Gastrocnemius medialis (tissue), 4 donors: ENCODE measurements at regions not wholly inside any gene's neighbourhood (a gene's known extent, or its start where the extent isn't known, plus 50 kb on each side); places are given as distances from the start of the nearest gene placed in this dataset.

Source experiments
- ATAC-seq, 2 donors: fragments of 150-250 bp; one replicate each; pipeline ENCODE4 v1.9.1; 2016
- DNase-seq, 2 donors: peaks; one replicate each; pipeline ENCODE4 v3.0.0-alpha.2; 2019
- H3K27ac ChIP-seq, 4 donors: fragments of 200-600 bp; sonication (generic); 1 replicate in 1 of 4; 2 replicates in 3 of 4; pipeline ENCODE4 v1.5.1; 2016 to 2018; ENCODE audit warnings: mild to moderate bottlenecking in 2 of 4, moderate library complexity in 1 of 4
- H3K27me3 ChIP-seq, 3 donors: fragments of 200-600 bp; sonication (generic) in 2 of 3; 1 replicate in 1 of 3; 2 replicates in 2 of 3; pipeline versions ENCODE4 v1.5.1 to v1.6.0; 2016 to 2019; ENCODE audit warnings: mild to moderate bottlenecking in 1 of 3, moderate library complexity in 1 of 3
- H3K36me3 ChIP-seq, 2 donors: fragments of 200-600 bp; sonication (generic) in 1 of 2; one replicate each; pipeline ENCODE4 v1.5.1; 2017 to 2018
- H3K4me1 ChIP-seq, 2 donors: fragments of 200-600 bp; sonication (generic) in 1 of 2; one replicate each; pipeline ENCODE4 v1.5.1; 2016 to 2017; ENCODE audit warnings: mild to moderate bottlenecking in 2 of 2
- H3K4me3 ChIP-seq, 4 donors: fragments of 200-600 bp; sonication (generic) in 3 of 4; 1 replicate in 1 of 4; 2 replicates in 3 of 4; pipeline ENCODE4 v1.5.1; 2016 to 2019; ENCODE audit warnings: mild to moderate bottlenecking in 2 of 4
- H3K9me3 ChIP-seq, 3 donors: fragments of 200-600 bp; sonication (generic) in 2 of 3; 1 replicate in 1 of 3; 2 replicates in 2 of 3; pipeline ENCODE4 v1.5.1; 2016 to 2019
- POLR2A ChIP-seq, 2 donors: fragments of 450-650 bp; IDR thresholded peaks; one replicate each; pipeline ENCODE4 v1.6.1; 2017; ENCODE audit warnings: antibody characterized with exemption in 2 of 2, mild to moderate bottlenecking in 2 of 2, moderate library complexity in 2 of 2
- in situ Hi-C, 4 donors: fragments of 200-750 bp; cut with MboI; loops; one replicate each; pipeline versions ENCODE4 v1.15.0 to v1.8.0; 2017; ENCODE audit warnings: low sequenced_read_pairs in 4 of 4
- intact Hi-C: fragments of 100-400 bp; cut with DNase I; formaldehyde crosslinking; loops from one replicate; pipeline ENCODE4 v1.15.1; 2023; ENCODE audit warnings: low total_unique reads
- TF ChIP-seq, protein P1 (sequence below), 5 experiments: fragments of 450-650 bp in 3 of 5; fragments of 200-600 bp in 2 of 5; sonication (generic) in 2 of 5; IDR thresholded peaks in 4 of 5; conservative IDR thresholded peaks in 1 of 5; 1 replicate in 4 of 5; 2 replicates in 1 of 5; pipeline ENCODE4 v1.5.1; 2016 to 2019; ENCODE audit warnings: antibody characterized with exemption in 5 of 5, mild to moderate bottlenecking in 3 of 5, moderate library complexity in 3 of 5

DNA sequence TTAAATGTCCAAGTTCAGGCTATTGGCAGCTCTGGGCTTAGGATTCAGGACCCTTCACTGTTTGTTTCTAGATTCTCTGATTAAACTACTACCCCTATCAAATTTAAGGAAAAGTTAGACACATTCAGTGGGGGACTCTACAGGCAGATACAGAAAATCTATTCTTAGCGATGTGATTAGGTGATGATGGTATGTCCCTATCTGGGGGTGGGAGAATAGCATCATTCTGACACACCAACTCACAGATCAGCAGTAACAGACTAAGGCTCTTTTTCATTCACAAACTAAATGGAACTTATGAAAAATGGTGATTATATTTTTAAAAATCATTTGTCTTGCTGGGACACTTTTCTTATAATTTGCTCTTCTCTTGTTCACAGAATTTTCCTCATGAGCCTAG, 232.9 kb upstream of the CDH2 start:
- no peaks in the 10 kb centered on the region for H3K9me3 ChIP-seq
- in situ Hi-C loops (no loop called here), intact Hi-C loops (no loop called here)
- no peak overlapping the region for H3K4me3 ChIP-seq
- no peaks in the 10 kb centered on the region for H3K36me3 ChIP-seq
- H3K4me1 ChIP-seq: no peaks in the 10 kb centered on the region
- ATAC-seq (no peak), DNase-seq (no peak)
- no peak overlapping the region for H3K27ac ChIP-seq
- H3K27me3 ChIP-seq: no peaks in the 10 kb centered on the region
- TF ChIP-seq POLR2A (IDR thresholded peaks at IDR 0.05): no peak
- TF ChIP-seq, protein P1, sequence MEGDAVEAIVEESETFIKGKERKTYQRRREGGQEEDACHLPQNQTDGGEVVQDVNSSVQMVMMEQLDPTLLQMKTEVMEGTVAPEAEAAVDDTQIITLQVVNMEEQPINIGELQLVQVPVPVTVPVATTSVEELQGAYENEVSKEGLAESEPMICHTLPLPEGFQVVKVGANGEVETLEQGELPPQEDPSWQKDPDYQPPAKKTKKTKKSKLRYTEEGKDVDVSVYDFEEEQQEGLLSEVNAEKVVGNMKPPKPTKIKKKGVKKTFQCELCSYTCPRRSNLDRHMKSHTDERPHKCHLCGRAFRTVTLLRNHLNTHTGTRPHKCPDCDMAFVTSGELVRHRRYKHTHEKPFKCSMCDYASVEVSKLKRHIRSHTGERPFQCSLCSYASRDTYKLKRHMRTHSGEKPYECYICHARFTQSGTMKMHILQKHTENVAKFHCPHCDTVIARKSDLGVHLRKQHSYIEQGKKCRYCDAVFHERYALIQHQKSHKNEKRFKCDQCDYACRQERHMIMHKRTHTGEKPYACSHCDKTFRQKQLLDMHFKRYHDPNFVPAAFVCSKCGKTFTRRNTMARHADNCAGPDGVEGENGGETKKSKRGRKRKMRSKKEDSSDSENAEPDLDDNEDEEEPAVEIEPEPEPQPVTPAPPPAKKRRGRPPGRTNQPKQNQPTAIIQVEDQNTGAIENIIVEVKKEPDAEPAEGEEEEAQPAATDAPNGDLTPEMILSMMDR (IDR thresholded peaks at IDR 0.05 in 4 of 5, conservative IDR thresholded peaks at IDR 0.05 in 1 of 5): no peak

- Histone ChIP-seq H3K27ac (no peak overlapping the region), H3K36me3 (no peaks in the 10 kb centered on the region), H3K4me3 (no peak overlapping the region), H3K27me3 (no peaks in the 10 kb centered on the region), H3K4me1 (no peaks in the 10 kb centered on the region), H3K9me3 (no peaks in the 10 kb centered on the region)
- in situ Hi-C loops (no loop called here), intact Hi-C loops (no loop called here)
- no peak for DNase-seq
- no peak for ATAC-seq
- TF ChIP-seq, protein P1 (IDR thresholded peaks at IDR 0.05 in 4 of 5, conservative IDR thresholded peaks at IDR 0.05 in 1 of 5): no peak
- no peak for TF ChIP-seq POLR2A (IDR thresholded peaks at IDR 0.05)
Measured at GRCh38 chr18:28408528-28408927, 231.6 kb upstream of the CDH2 start.

DNA sequence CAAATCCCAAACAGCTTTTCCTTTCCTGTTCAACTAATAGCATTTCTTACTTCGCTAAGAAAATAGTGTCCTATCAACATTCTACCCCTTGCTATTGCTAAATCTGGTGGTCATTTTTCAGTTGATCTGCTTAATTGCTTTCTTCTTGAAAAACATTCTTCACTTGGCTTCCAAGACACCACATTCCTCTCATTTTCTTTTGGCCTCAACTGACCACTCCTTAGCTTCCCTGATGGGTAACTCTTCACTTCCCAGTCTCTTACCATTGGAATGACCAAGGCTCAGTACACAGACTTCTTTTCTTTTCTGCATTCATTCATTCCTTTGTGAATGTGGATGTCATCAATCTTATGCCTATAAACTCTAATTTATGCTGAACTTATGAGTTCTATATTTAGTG, 230.8 kb upstream of the CDH2 start:
- intact Hi-C loops (no loop called here), in situ Hi-C loops (no loop called here)
- no peak for DNase-seq

GRCh38 chr18:28406533-28406932, 229.6 kb upstream of the CDH2 start:
- TF ChIP-seq POLR2A (IDR thresholded peaks at IDR 0.05): no peak
- Histone ChIP-seq H3K36me3 (no peaks in the 10 kb centered on the region), H3K9me3 (no peaks in the 10 kb centered on the region), H3K4me3 (no peak overlapping the region), H3K4me1 (no peaks in the 10 kb centered on the region), H3K27ac (no peak overlapping the region), H3K27me3 (no peaks in the 10 kb centered on the region)
- intact Hi-C loops: no loop called here
- no peak for DNase-seq
- ATAC-seq: no peak
- in situ Hi-C loops: no loop called here

More for the DNA sequence above, 230.8 kb upstream of the CDH2 start:
- no peaks in the 10 kb centered on the region for H3K27me3 ChIP-seq
- H3K4me3 ChIP-seq: no peak overlapping the region
- no peaks in the 10 kb centered on the region for H3K9me3 ChIP-seq
- TF ChIP-seq, protein P1 (IDR thresholded peaks at IDR 0.05 in 4 of 5, conservative IDR thresholded peaks at IDR 0.05 in 1 of 5): no peak
- no peak for TF ChIP-seq POLR2A (IDR thresholded peaks at IDR 0.05)
- no peaks in the 10 kb centered on the region for H3K4me1 ChIP-seq
- ATAC-seq: no peak
- no peak overlapping the region for H3K27ac ChIP-seq
- H3K36me3 ChIP-seq: no peaks in the 10 kb centered on the region

GRCh38 chr18:28404694-28405093, 227.8 kb upstream of the CDH2 start:
- Histone ChIP-seq H3K4me3 (no peak overlapping the region), H3K27ac (no peak overlapping the region), H3K36me3 (no peaks in the 10 kb centered on the region), H3K4me1 (no peaks in the 10 kb centered on the region), H3K27me3 (no peaks in the 10 kb centered on the region), H3K9me3 (no peaks in the 10 kb centered on the region)
- ATAC-seq: no peak
- in situ Hi-C loops (no loop called here), intact Hi-C loops (no loop called here)
- no peak for TF ChIP-seq POLR2A (IDR thresholded peaks at IDR 0.05)
- TF ChIP-seq, protein P1 (IDR thresholded peaks at IDR 0.05 in 4 of 5, conservative IDR thresholded peaks at IDR 0.05 in 1 of 5): no peak
- no peak for DNase-seq
